NOMO-1 (cell line): ENCODE measurements at regions not wholly inside any gene's neighbourhood (a gene's known extent, or its start where the extent isn't known, plus 50 kb on each side); places are given as distances from the start of the nearest gene placed in this dataset.

Source experiments
- DNase-seq, 2 experiments: peaks; one replicate each; lab custom pipeline; 2025; ENCODE audit not compliant: unreplicated experiment in 2 of 2; lab: John Stamatoyannopoulos, UW

- no peak for DNase-seq
Observed at GRCh38 chr4:177569434-177569833, 127.2 kb upstream of the AGA start.

GRCh38 chr4:177573507-177573906, 131.3 kb upstream of the AGA start:
- peak in 1 of 2 experiments; percentile 36 for DNase-seq

- no peak for DNase-seq
Observed at GRCh38 chr4:177574446-177574845, 132.2 kb upstream of the AGA start.

GRCh38 chr4:177579649-177580048, 137.4 kb upstream of the AGA start:
- DNase-seq: no peak

- no peak for DNase-seq
Observed at GRCh38 chr4:177582992-177583391, 140.8 kb upstream of the AGA start.

- no peak for DNase-seq
Observed at GRCh38 chr4:177587989-177588388, 145.8 kb upstream of the AGA start.

GRCh38 chr4:177595386-177595785, 153.1 kb upstream of the AGA start:
- no peak for DNase-seq

GRCh38 chr4:177596035-177596434, 153.8 kb upstream of the AGA start:
- DNase-seq: peak in 1 of 2 experiments; percentile 5

GRCh38 chr4:177596991-177597390, 154.8 kb upstream of the AGA start:
- no peak for DNase-seq

GRCh38 chr4:177605252-177605651, 163.0 kb upstream of the AGA start:
- DNase-seq: no peak

GRCh38 chr4:177607111-177607573, 164.9 kb upstream of the AGA start:
- DNase-seq: no peak

GRCh38 chr4:177611974-177612664, 169.9 kb upstream of the AGA start:
- no peak for DNase-seq

GRCh38 chr4:177612684-177613083, 170.4 kb upstream of the AGA start:
- DNase-seq: no peak

- no peak for DNase-seq
Observed at GRCh38 chr4:177632481-177632880, 190.2 kb upstream of the AGA start.

GRCh38 chr4:177638871-177639270, 196.6 kb upstream of the AGA start:
- no peak for DNase-seq

- no peak for DNase-seq
Observed at GRCh38 chr4:177640864-177641263, 198.6 kb upstream of the AGA start.

GRCh38 chr4:177660223-177660622, 218.0 kb upstream of the AGA start:
- DNase-seq: no peak

- no peak for DNase-seq
Observed at GRCh38 chr4:177667687-177668086, 225.4 kb upstream of the AGA start.

- no peak for DNase-seq
Observed at GRCh38 chr4:177671387-177671786, 229.2 kb upstream of the AGA start.

GRCh38 chr4:177671845-177672244, 229.6 kb upstream of the AGA start:
- DNase-seq: no peak

- DNase-seq: no peak
Observed at GRCh38 chr4:177673985-177674489, 231.8 kb upstream of the AGA start.

GRCh38 chr4:177680308-177680707, 238.1 kb upstream of the AGA start:
- no peak for DNase-seq

- DNase-seq: no peak
Observed at GRCh38 chr4:177681902-177682301, 239.7 kb upstream of the AGA start.
